HEK293T (cell line): ENCODE measurements at regions not wholly inside any gene's neighbourhood (a gene's known extent, or its start where the extent isn't known, plus 50 kb on each side); places are given as distances from the start of the nearest gene placed in this dataset.

ENCODE experiments used
- BHLHE40 ChIP-seq: fragments of 450-650 bp; IDR thresholded peaks from 2 replicates; pipeline ENCODE4 v1.6.1; 2016; ENCODE audit warnings: mild to moderate bottlenecking, moderate library complexity, borderline replicate concordance
- FOXK2 ChIP-seq: fragments of 450-650 bp; IDR thresholded peaks from 2 replicates; pipeline ENCODE4 v1.6.1; 2016; ENCODE audit warnings: mild to moderate bottlenecking
- FOXM1 ChIP-seq: fragments of 450-650 bp; IDR thresholded peaks from 2 replicates; pipeline ENCODE4 v1.6.1; 2017; ENCODE audit warnings: mild to moderate bottlenecking, borderline replicate concordance
- L3MBTL2 ChIP-seq: fragments of 450-650 bp; conservative IDR thresholded peaks from 2 replicates; pipeline ENCODE4 v1.6.1; 2016; ENCODE audit warnings: mild to moderate bottlenecking
- SP1 ChIP-seq: fragments of 450-650 bp; IDR thresholded peaks from 2 replicates; pipeline ENCODE4 v1.6.1; 2017
- ZNF384 ChIP-seq: fragments of 450-650 bp; IDR thresholded peaks from 2 replicates; pipeline ENCODE4 v1.6.1; 2016

GRCh38 chr2:30318987-30319782, 87.9 kb downstream of the LBH start:
- TF ChIP-seq FOXM1 (no peak), ZNF384 (no peak), BHLHE40 (no peak), L3MBTL2 (no peak), SP1 (no peak), FOXK2 (no peak)
